ENCODE measurements at regions not wholly inside any gene's neighbourhood (a gene's known extent, or its start where the extent isn't known, plus 50 kb on each side); places are given as distances from the start of the nearest gene placed in this dataset.

DNA sequence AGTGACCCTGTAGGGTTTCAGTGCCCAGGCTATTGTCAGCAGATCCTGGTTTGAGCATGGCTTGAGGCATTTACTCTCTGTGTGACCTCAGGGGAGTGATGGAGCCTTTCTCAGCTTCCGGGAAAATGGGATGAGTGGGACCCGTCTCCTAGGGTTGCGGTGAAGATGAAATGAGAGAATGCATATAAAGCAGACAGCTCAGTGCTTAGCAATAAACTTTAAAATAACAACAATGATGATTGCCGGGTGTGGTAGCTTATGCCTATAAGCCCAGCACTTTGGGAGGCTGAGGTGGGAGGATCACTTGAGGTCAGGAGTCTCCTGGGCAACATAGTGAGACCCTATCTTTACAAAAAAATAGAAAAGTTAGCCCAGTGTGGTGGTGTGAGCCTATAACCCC lies 106.0 kb upstream of the MTHFD1L start:
- no TSS peak for BruUV-seq (replicated peaks)
- Mint-ChIP-seq H3K4me1 (ENCODE audit: insufficient read depth, unreplicated experiment) (no peaks in the 10 kb centered on the region), H3K27me3 (ENCODE audit: insufficient read depth, unreplicated experiment) (no peaks in the 10 kb centered on the region), H3K4me3 (ENCODE audit: unreplicated experiment) (no peak overlapping the region), H3K36me3 (ENCODE audit: insufficient read depth, unreplicated experiment) (peaks cover 1% of the 10 kb centered on the region), H3K27ac (ENCODE audit: low read depth, unreplicated experiment) (no peak overlapping the region), H3K9me3 (ENCODE audit: unreplicated experiment) (no peaks in the 10 kb centered on the region)
- intact Hi-C loops (cut with micrococcal nuclease), result no loop called here
- DNase-seq (ENCODE audit: unreplicated experiment), result no peak
- ChIA-PET POLR2A (no interaction called here), CTCF (no interaction called here)
- TF ChIP-seq, protein P1, sequence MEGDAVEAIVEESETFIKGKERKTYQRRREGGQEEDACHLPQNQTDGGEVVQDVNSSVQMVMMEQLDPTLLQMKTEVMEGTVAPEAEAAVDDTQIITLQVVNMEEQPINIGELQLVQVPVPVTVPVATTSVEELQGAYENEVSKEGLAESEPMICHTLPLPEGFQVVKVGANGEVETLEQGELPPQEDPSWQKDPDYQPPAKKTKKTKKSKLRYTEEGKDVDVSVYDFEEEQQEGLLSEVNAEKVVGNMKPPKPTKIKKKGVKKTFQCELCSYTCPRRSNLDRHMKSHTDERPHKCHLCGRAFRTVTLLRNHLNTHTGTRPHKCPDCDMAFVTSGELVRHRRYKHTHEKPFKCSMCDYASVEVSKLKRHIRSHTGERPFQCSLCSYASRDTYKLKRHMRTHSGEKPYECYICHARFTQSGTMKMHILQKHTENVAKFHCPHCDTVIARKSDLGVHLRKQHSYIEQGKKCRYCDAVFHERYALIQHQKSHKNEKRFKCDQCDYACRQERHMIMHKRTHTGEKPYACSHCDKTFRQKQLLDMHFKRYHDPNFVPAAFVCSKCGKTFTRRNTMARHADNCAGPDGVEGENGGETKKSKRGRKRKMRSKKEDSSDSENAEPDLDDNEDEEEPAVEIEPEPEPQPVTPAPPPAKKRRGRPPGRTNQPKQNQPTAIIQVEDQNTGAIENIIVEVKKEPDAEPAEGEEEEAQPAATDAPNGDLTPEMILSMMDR (IDR thresholded peaks at IDR 0.05; ENCODE audit: unreplicated experiment), result no peak

DNA sequence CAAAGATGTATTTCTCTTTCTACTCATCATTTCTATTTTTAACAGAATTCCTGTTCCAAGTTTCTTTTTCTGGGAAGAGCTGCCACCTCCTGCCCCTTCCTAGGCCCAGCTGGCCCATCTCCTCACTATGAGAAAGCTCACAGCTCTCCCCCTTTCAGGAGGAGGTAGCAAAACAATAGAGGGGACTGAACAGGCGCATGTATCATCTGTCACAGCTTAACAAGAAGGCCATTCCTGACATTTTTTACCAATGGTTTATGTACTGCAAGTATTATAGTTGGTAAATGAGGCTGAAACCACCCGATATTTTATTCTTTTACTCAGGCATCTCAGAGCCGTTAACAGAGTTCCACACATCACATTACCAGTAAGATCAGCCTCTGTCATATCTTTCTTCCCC lies 103.7 kb upstream of the MTHFD1L start:
- H3K9me3 Mint-ChIP-seq (ENCODE audit: unreplicated experiment), result no peaks in the 10 kb centered on the region
- H3K27ac Mint-ChIP-seq (ENCODE audit: low read depth, unreplicated experiment), result no peak overlapping the region
- ChIA-PET POLR2A (no interaction called here), CTCF (no interaction called here)
- H3K36me3 Mint-ChIP-seq (ENCODE audit: insufficient read depth, unreplicated experiment), result peaks cover 6% of the 10 kb centered on the region
- no peaks in the 10 kb centered on the region for H3K27me3 Mint-ChIP-seq (ENCODE audit: insufficient read depth, unreplicated experiment)
- H3K4me1 Mint-ChIP-seq (ENCODE audit: insufficient read depth, unreplicated experiment), result no peaks in the 10 kb centered on the region
- no TSS peak for BruUV-seq (replicated peaks)
- intact Hi-C loops (cut with micrococcal nuclease), result no loop called here
- no peak for DNase-seq (ENCODE audit: unreplicated experiment)
- TF ChIP-seq, protein P1 (IDR thresholded peaks at IDR 0.05; ENCODE audit: unreplicated experiment), result no peak
- no peak overlapping the region for H3K4me3 Mint-ChIP-seq (ENCODE audit: unreplicated experiment)

DNA sequence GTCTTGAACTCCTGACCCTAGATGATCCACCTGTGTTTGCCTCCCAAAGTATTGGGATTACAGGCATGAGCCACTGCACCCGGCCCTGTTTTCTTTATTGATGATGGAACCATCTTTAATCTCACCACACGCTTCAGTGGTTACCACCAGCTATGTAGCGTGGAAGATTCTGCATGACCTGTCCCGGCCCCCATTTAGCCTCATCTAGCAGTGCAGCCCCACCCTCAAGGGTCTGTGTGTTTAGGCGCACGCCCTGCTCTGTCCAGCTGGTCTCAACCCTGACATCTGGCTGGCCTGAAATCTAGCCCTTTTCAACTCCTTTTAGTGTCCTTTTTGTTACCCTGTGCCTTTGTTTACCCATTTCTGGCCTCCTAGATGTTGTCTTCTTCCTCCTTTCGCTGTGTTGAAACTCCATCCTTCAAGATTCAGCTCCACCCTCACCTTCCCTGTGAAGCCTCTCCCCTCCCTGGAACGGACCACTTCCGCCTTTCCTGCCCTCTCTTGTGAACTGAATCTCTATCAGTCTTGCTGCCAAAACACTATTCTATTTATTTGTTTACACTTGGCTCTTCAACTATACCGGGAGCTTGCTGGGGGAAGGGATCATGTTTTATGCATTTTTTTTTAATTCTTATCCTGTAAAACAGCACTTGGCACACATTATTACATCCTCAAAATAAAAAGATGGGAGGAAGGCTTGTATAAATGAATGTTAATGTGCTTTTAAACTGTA lies 101.0 kb upstream of the MTHFD1L start:
- H3K4me3 Mint-ChIP-seq (ENCODE audit: unreplicated experiment), result no peak overlapping the region
- TF ChIP-seq, protein P1 (IDR thresholded peaks at IDR 0.05; ENCODE audit: unreplicated experiment), result no peak
- no peak for DNase-seq (ENCODE audit: unreplicated experiment)
- ChIA-PET POLR2A (no interaction called here), CTCF (interaction anchor here (1.2 to 1.4 kb wide), 2 partner anchors 9 to 53 kb away, joined by 3 read pairs; no protein-coding TSS in a partner anchor)
- no peak overlapping the region for H3K27ac Mint-ChIP-seq (ENCODE audit: low read depth, unreplicated experiment)
- BruUV-seq (replicated peaks), result no TSS peak
- intact Hi-C loops (cut with micrococcal nuclease), result no loop called here
- no peaks in the 10 kb centered on the region for H3K27me3 Mint-ChIP-seq (ENCODE audit: insufficient read depth, unreplicated experiment)
- peaks cover 6% of the 10 kb centered on the region for H3K36me3 Mint-ChIP-seq (ENCODE audit: insufficient read depth, unreplicated experiment)
- H3K4me1 Mint-ChIP-seq (ENCODE audit: insufficient read depth, unreplicated experiment), result no peaks in the 10 kb centered on the region
- no peaks in the 10 kb centered on the region for H3K9me3 Mint-ChIP-seq (ENCODE audit: unreplicated experiment)

DNA sequence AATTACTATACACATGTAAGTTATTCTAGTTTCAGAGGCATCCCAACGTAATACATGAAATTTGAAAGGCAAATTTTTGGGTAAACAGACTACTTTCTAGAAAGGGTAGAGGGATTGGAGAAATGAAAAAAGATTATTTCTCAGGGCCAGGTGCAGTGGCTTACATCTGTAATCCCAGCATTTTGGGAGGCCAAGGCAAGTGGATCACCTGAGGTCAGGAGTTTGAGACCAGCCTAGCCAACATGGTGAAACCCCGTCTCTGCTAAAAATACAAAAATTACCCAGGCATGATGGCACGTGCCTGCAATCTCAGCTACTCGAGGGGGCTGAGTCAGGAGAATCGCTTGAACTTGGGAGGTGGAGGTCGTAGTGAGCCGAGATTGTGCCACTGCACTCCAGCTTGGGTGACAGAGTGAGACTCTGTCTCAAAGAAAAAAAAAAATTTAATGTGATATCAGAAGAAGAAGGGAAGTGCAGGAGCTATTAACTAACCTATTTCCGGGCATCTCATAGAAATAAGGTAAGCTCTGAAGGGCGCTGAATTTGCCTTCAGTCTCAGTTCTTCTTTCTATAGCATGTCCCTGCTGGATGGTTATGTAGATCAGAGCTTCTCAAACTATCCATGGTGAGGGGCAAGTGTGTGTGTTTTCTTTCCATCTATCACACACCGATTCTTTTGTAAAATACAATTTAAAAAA lies 100.3 kb upstream of the MTHFD1L start:
- H3K4me1 Mint-ChIP-seq (ENCODE audit: insufficient read depth, unreplicated experiment), result no peaks in the 10 kb centered on the region
- H3K27ac Mint-ChIP-seq (ENCODE audit: low read depth, unreplicated experiment), result no peak overlapping the region
- TF ChIP-seq, protein P1 (IDR thresholded peaks at IDR 0.05; ENCODE audit: unreplicated experiment), result no peak
- peaks cover 6% of the 10 kb centered on the region for H3K36me3 Mint-ChIP-seq (ENCODE audit: insufficient read depth, unreplicated experiment)
- intact Hi-C loops (cut with micrococcal nuclease), result no loop called here
- no peaks in the 10 kb centered on the region for H3K27me3 Mint-ChIP-seq (ENCODE audit: insufficient read depth, unreplicated experiment)
- CTCF ChIA-PET, result interaction anchor here (0.6 to 1.4 kb wide), 3 partner anchors 9 to 52 kb away, joined by 3 read pairs; no protein-coding TSS in a partner anchor
- DNase-seq (ENCODE audit: unreplicated experiment), result no peak
- BruUV-seq (replicated peaks), result no TSS peak
- POLR2A ChIA-PET, result no interaction called here
- H3K4me3 Mint-ChIP-seq (ENCODE audit: unreplicated experiment), result no peak overlapping the region
- no peaks in the 10 kb centered on the region for H3K9me3 Mint-ChIP-seq (ENCODE audit: unreplicated experiment)
